SH-SY5Y (cell line): ENCODE measurements at regions not wholly inside any gene's neighbourhood (a gene's known extent, or its start where the extent isn't known, plus 50 kb on each side); places are given as distances from the start of the nearest gene placed in this dataset.

Source experiments
- GATA2 ChIP-seq: IDR thresholded peaks from 2 replicates; pipeline ENCODE4 v1.6.1; 2011; ENCODE audit warnings: mild to moderate bottlenecking, low read depth, low read length
- GATA3 ChIP-seq: IDR thresholded peaks from 2 replicates; pipeline ENCODE4 v1.6.1; 2011; ENCODE audit warnings: low read depth, mild to moderate bottlenecking, low read length, moderate library complexity

GRCh38 chr2:111709321-111709720 lies 174.7 kb downstream of the ANAPC1 start:
- no peak for TF ChIP-seq GATA3
- no peak for TF ChIP-seq GATA2

GRCh38 chr2:111710085-111710484 lies 173.9 kb downstream of the ANAPC1 start:
- TF ChIP-seq GATA2 (no peak), GATA3 (no peak)

- TF ChIP-seq GATA2 (no peak), GATA3 (no peak)
These were observed 173.4 kb downstream of the ANAPC1 start for GRCh38 chr2:111710613-111711012.

GRCh38 chr2:111711270-111711669 lies 172.7 kb downstream of the ANAPC1 start:
- TF ChIP-seq GATA2 (no peak), GATA3 (no peak)

- TF ChIP-seq GATA3, result no peak
- no peak for TF ChIP-seq GATA2
These were observed 171.6 kb downstream of the ANAPC1 start for GRCh38 chr2:111712361-111712760.

GRCh38 chr2:111712940-111713515 lies 171.0 kb downstream of the ANAPC1 start:
- TF ChIP-seq GATA3 (no peak), GATA2 (no peak)

- TF ChIP-seq GATA3, result no peak
- no peak for TF ChIP-seq GATA2
These were observed 167.7 kb downstream of the ANAPC1 start for GRCh38 chr2:111715987-111716904.

GRCh38 chr2:111716905-111717775 lies 166.9 kb downstream of the ANAPC1 start:
- TF ChIP-seq GATA3 (no peak), GATA2 (no peak)
